Neuronal stem cell (in vitro differentiated cells): ENCODE measurements at regions not wholly inside any gene's neighbourhood (a gene's known extent, or its start where the extent isn't known, plus 50 kb on each side); places are given as distances from the start of the nearest gene placed in this dataset.
A peak's percentile ranks its signal among the peaks of the same experiment; 100 is the strongest.

Experiments
- DNase-seq: peaks from one replicate; pipeline ENCODE4 v3.0.0-alpha.2; 2013; ENCODE audit warnings: low spot score
- H2AFZ ChIP-seq: one replicate; pipeline ENCODE4 v1.6.1; 2013; ENCODE audit warnings: mild to moderate bottlenecking, low read length, inconsistent platforms
- H2AK5ac ChIP-seq: 2 replicates; pipeline ENCODE4 v1.6.1; 2013; ENCODE audit warnings: low read depth, mild to moderate bottlenecking, inconsistent platforms, low read length, moderate library complexity, mixed read lengths
- H2BK120ac ChIP-seq: 2 replicates; pipeline ENCODE4 v1.6.1; 2013; ENCODE audit warnings: low read depth, mild to moderate bottlenecking, inconsistent platforms, low read length, moderate library complexity, mixed read lengths
- H2BK12ac ChIP-seq: one replicate; pipeline ENCODE4 v1.6.1; 2013; ENCODE audit warnings: low read length, inconsistent platforms
- H2BK15ac ChIP-seq: 2 replicates; pipeline ENCODE4 v1.6.1; 2013; ENCODE audit warnings: mild to moderate bottlenecking, low read length, inconsistent platforms, mixed read lengths
- H2BK5ac ChIP-seq: one replicate; pipeline ENCODE4 v1.6.1; 2013; ENCODE audit warnings: inconsistent platforms, mild to moderate bottlenecking, low read length, moderate library complexity
- H3K14ac ChIP-seq: one replicate; pipeline ENCODE4 v1.6.1; 2013; ENCODE audit warnings: low read length, inconsistent platforms
- H3K18ac ChIP-seq: 2 replicates; pipeline ENCODE4 v1.6.1; 2013; ENCODE audit warnings: low read length, inconsistent platforms
- H3K23ac ChIP-seq: 2 replicates; pipeline ENCODE4 v1.6.1; 2013; ENCODE audit warnings: low read depth, mild to moderate bottlenecking, mixed read lengths, low read length, inconsistent platforms; ENCODE audit not compliant: poor library complexity
- H3K27ac ChIP-seq: replicated peaks from 3 replicates; pipeline ENCODE4 v1.5.1; 2013; ENCODE audit warnings: low read length, inconsistent platforms
- H3K27me3 ChIP-seq, 3 experiments: 2 replicates each; pipeline ENCODE4 v1.6.1; 2013; ENCODE audit warnings: low read length in 3 of 3, mild to moderate bottlenecking in 2 of 3, inconsistent platforms in 1 of 3, low read depth in 1 of 3, mixed read lengths in 1 of 3, moderate library complexity in 1 of 3; ENCODE audit not compliant: control insufficient read depth in 3 of 3, insufficient read depth in 3 of 3
- H3K36me3 ChIP-seq, 2 donors: replicated peaks in 1 of 2; 2 replicates each; pipeline ENCODE4 v1.6.1; 2013; ENCODE audit warnings: low read length in 2 of 2; ENCODE audit not compliant: control insufficient read depth in 2 of 2, insufficient read depth in 2 of 2
- H3K4ac ChIP-seq: 2 replicates; pipeline ENCODE4 v1.6.1; 2013; ENCODE audit warnings: inconsistent platforms, mild to moderate bottlenecking, low read length, moderate library complexity
- H3K4me1 ChIP-seq, 2 donors: 1 replicate in 1 of 2; 2 replicates in 1 of 2; pipeline ENCODE4 v1.6.1; 2013; ENCODE audit warnings: low read length in 2 of 2, low read depth in 1 of 2; ENCODE audit not compliant: control insufficient read depth in 2 of 2, insufficient read depth in 1 of 2
- H3K4me2 ChIP-seq: one replicate; pipeline ENCODE4 v1.6.1; 2013; ENCODE audit warnings: mild to moderate bottlenecking, low read length, inconsistent platforms; ENCODE audit not compliant: insufficient read depth, poor library complexity, severe bottlenecking
- H3K4me3 ChIP-seq, 2 donors: 2 replicates each; pipeline ENCODE4 v1.5.1; 2013; ENCODE audit warnings: low read length in 2 of 2, mild to moderate bottlenecking in 2 of 2, inconsistent platforms in 1 of 2, moderate library complexity in 1 of 2
- H3K79me1 ChIP-seq: one replicate; pipeline ENCODE4 v1.6.1; 2013; ENCODE audit warnings: low read depth, mild to moderate bottlenecking, inconsistent platforms, low read length, moderate library complexity
- H3K9ac ChIP-seq: one replicate; pipeline ENCODE4 v1.6.1; 2013; ENCODE audit warnings: mild to moderate bottlenecking, low read depth, low read length, inconsistent platforms; ENCODE audit not compliant: poor library complexity
- H3K9me3 ChIP-seq, 2 donors: replicated peaks in 1 of 2; 2 replicates each; pipeline versions ENCODE3 to v1.6.1; 2013; ENCODE audit warnings: low read length in 2 of 2, mild to moderate bottlenecking in 2 of 2, inconsistent platforms in 1 of 2, low read depth in 1 of 2, mixed read lengths in 1 of 2, moderate library complexity in 1 of 2; ENCODE audit not compliant: control insufficient read depth in 2 of 2, insufficient read depth in 1 of 2
- H4K8ac ChIP-seq: one replicate; pipeline ENCODE4 v1.6.1; 2013; ENCODE audit warnings: low read depth, mild to moderate bottlenecking, inconsistent platforms, low read length, moderate library complexity
- H4K91ac ChIP-seq: one replicate; pipeline ENCODE4 v1.6.1; 2013; ENCODE audit warnings: low read length, low read depth, mild to moderate bottlenecking, inconsistent platforms; ENCODE audit not compliant: poor library complexity
- WGBS, 2 donors: extraction: QIAGEN DNeasy Blood & Tissue Kit; methylation state at CpG; one replicate each; pipeline ENCODE4 v1.1.7; 2013; ENCODE audit warnings: missing lambda C conversion rate in 2 of 2, mixed read lengths in 1 of 2; ENCODE audit not compliant: insufficient read length in 2 of 2, insufficient replicate concordance in 1 of 2; ENCODE audit errors: extremely low coverage in 2 of 2; 5-methylcytosine and 5-hydroxymethylcytosine counted together

DNA sequence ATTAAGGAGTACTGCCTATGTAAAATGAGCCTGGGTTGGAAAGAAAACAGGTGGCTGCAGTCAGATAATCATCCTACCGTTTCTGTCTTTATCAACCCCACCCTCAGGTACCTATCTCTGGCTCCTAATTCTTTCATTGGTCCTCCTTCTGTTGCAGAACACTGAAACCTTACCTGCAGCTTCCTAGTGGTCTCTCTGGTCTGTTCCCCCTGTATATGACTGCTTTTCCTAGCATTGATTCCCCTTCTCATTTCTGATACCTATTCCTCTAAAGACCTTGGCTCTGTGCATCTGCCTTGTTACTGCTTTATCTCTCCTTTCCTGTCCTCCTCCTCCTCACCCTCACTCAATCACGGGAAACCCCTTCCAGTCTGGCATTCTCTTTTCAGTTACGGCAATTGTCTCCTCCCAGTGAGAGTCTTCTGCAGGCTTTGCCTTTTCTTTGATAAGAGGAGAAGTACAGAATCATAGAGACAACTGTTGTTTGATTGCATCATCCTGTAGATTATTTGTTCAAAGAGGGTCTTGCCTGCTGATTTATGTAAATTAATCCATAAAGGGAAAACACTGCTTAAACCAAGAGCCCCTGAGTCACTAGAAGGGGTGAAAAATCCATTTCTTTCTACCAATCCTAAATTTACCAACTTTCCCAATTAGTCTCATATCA lies 301.2 kb downstream of the AASDHPPT start:
- H3K4me1 ChIP-seq = no peaks in the 10 kb centered on the region
- H3K36me3 ChIP-seq = no peaks in the 10 kb centered on the region
- H3K18ac ChIP-seq = no peak overlapping the region
- H2AFZ ChIP-seq = peak overlapping the region; percentile 52
- no peak overlapping the region for H3K14ac ChIP-seq
- no peak overlapping the region for H3K4me3 ChIP-seq
- H2AK5ac ChIP-seq = no peak overlapping the region
- no peak overlapping the region for H2BK15ac ChIP-seq
- no peak overlapping the region for H3K4ac ChIP-seq
- no peaks in the 10 kb centered on the region for H3K9me3 ChIP-seq
- H3K27ac ChIP-seq = no peak overlapping the region
- no peaks in the 10 kb centered on the region for H3K79me1 ChIP-seq
- no peak for DNase-seq
- WGBS, 2 donors = no CpG with 5 or more reads among the region's 3 CpGs
- no peak overlapping the region for H4K91ac ChIP-seq
- no peak overlapping the region for H3K23ac ChIP-seq
- no peak overlapping the region for H2BK12ac ChIP-seq
- no peak overlapping the region for H3K4me2 ChIP-seq
- no peak overlapping the region for H2BK5ac ChIP-seq
- no peak overlapping the region for H2BK120ac ChIP-seq
- H3K27me3 ChIP-seq = no peaks in the 10 kb centered on the region
- no peak overlapping the region for H4K8ac ChIP-seq
- H3K9ac ChIP-seq = no peak overlapping the region

DNA sequence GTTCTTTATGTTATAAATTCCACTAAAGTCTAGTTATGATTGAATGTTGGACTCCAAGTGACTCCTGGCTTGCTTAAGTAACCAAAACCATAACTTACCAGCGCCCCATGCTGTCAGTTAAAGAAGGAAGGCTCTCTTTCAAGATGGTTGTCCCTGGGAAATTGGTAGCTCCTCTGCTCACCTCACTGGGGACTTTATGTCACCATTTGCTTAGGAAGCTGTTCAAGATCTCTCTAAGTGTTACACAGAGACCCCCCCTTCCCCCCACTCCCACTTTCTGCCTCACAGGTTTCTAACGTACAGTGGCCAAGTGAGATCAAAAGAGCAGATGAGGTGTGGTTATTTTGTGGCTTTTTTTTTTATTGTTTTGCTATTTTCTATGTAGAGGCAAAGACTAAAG lies 301.8 kb downstream of the AASDHPPT start:
- Histone ChIP-seq H3K14ac (no peak overlapping the region), H3K27ac (no peak overlapping the region), H3K4me3 (no peak overlapping the region), H2BK12ac (no peak overlapping the region), H2AK5ac (no peak overlapping the region), H2BK15ac (no peak overlapping the region), H3K4me2 (no peak overlapping the region), H3K79me1 (no peaks in the 10 kb centered on the region), H3K4ac (no peak overlapping the region), H2AFZ (no peak overlapping the region), H2BK5ac (no peak overlapping the region), H4K91ac (no peak overlapping the region), H3K4me1 (no peaks in the 10 kb centered on the region), H3K18ac (no peak overlapping the region), H3K36me3 (no peaks in the 10 kb centered on the region), H3K9me3 (no peaks in the 10 kb centered on the region), H3K9ac (no peak overlapping the region), H2BK120ac (no peak overlapping the region), H3K23ac (no peak overlapping the region), H4K8ac (no peak overlapping the region), H3K27me3 (no peaks in the 10 kb centered on the region)
- WGBS, 2 donors = no CpG with 5 or more reads among the region's 2 CpGs
- no peak for DNase-seq

DNA sequence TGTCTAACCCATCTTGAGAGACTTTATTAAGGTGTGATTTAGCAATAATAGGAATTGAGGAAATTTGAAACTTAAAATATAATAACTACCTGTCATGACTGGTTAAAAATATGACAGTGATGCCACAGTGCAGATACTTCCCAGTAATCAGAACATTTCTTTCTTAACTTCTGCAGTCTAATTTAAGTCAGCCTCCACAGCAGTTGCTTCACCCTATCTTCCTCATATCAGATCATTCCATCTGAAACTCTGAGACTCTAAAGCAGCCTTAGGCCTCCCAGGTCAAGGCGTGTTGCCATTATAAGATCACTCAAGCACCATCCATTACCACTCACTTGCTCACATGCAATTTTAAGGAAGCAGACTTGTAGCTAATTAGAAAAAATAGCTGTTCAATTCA lies 302.2 kb downstream of the AASDHPPT start:
- Histone ChIP-seq H2BK15ac (no peak overlapping the region), H2AK5ac (no peak overlapping the region), H2BK12ac (no peak overlapping the region), H2BK5ac (no peak overlapping the region), H3K23ac (no peak overlapping the region), H3K27me3 (no peaks in the 10 kb centered on the region), H4K8ac (no peak overlapping the region), H3K4me3 (no peak overlapping the region), H3K4me2 (no peak overlapping the region), H3K18ac (no peak overlapping the region), H3K14ac (no peak overlapping the region), H3K79me1 (no peaks in the 10 kb centered on the region), H2BK120ac (no peak overlapping the region), H3K9me3 (no peaks in the 10 kb centered on the region), H3K9ac (no peak overlapping the region), H4K91ac (no peak overlapping the region), H2AFZ (no peak overlapping the region), H3K27ac (no peak overlapping the region), H3K4me1 (no peaks in the 10 kb centered on the region), H3K4ac (no peak overlapping the region), H3K36me3 (no peaks in the 10 kb centered on the region)
- WGBS, 2 donors = no CpG with 5 or more reads among the region's 1 CpG
- DNase-seq = no peak

DNA sequence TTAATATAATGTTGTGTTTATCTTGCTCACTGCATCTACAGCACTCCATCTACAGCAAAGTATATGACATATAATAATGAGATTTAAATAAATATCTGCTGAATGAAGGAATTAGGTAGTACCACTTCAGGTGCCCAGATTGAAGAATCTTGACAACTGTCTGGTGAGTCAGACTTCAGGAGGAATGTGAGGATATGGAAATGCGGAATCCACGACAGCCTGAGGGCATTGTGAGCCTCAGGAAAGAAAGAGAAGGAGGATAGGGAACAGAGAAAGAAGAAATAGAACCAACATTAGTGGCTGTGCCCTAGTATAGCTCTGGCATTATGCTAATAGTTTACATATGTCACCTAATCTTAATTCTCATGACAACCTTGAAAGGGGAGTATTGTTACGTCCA lies 304.4 kb downstream of the AASDHPPT start:
- no peak overlapping the region for H2AFZ ChIP-seq
- no CpG with 5 or more reads among the region's 3 CpGs for WGBS, 2 donors
- H3K4me1 ChIP-seq = peaks cover 0 to 2% of the 10 kb centered on the region in 2 donors
- no peak overlapping the region for H3K18ac ChIP-seq
- no peak overlapping the region for H3K4me3 ChIP-seq
- H2BK12ac ChIP-seq = no peak overlapping the region
- H3K9me3 ChIP-seq = peaks cover 0 to under 1% of the 10 kb centered on the region in 2 donors
- H2BK120ac ChIP-seq = no peak overlapping the region
- H2BK5ac ChIP-seq = no peak overlapping the region
- H3K79me1 ChIP-seq = no peaks in the 10 kb centered on the region
- DNase-seq = no peak
- no peak overlapping the region for H3K4me2 ChIP-seq
- H3K4ac ChIP-seq = no peak overlapping the region
- no peak overlapping the region for H3K9ac ChIP-seq
- H3K27ac ChIP-seq = no peak overlapping the region
- no peak overlapping the region for H2BK15ac ChIP-seq
- no peak overlapping the region for H2AK5ac ChIP-seq
- no peaks in the 10 kb centered on the region for H3K27me3 ChIP-seq
- H3K23ac ChIP-seq = no peak overlapping the region
- no peak overlapping the region for H4K91ac ChIP-seq
- no peak overlapping the region for H3K14ac ChIP-seq
- H3K36me3 ChIP-seq = no peaks in the 10 kb centered on the region
- H4K8ac ChIP-seq = no peak overlapping the region
